ENCODE measurements at regions not wholly inside any gene's neighbourhood (a gene's known extent, or its start where the extent isn't known, plus 50 kb on each side); places are given as distances from the start of the nearest gene placed in this dataset.
"Not testable (repeated sequence)": the region's sequence is repeated elsewhere in the genome, so short reads cannot be mapped to it uniquely, and the experiment has no call there.

DNA sequence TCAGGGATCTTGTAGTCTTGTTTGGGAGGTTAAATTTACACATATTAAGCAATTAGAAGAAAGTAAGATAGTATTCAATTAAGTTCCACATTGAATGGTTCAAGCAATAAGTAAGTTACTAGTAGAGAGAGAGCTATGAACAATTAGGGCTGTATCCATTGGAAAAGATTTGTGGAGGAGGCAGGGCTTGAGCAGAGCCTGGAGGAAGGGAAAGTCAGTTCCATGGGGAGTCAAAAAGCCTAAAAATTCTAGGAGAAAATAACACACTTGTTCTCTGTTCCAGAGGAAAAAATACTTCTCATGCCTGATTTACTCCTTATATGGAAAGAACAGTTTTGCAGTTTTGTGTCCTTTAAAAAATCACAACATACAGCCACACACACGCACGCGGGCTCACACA lies 730.0 kb downstream of the PRIM2 start:
- not testable (repeated sequence) for TF ChIP-seq CTCF (IDR thresholded peaks at IDR 0.05); POLR2AphosphoS5 (IDR thresholded peaks at IDR 0.05; ENCODE audit: insufficient read depth in 1 of 2, low read depth in 1 of 2); POLR2A (IDR thresholded peaks at IDR 0.05)

Data from vagina (tissue), 2 donors.